ENCODE measurements at regions not wholly inside any gene's neighbourhood (a gene's known extent, or its start where the extent isn't known, plus 50 kb on each side); places are given as distances from the start of the nearest gene placed in this dataset.

GRCh38 chrX:34509394-34509793 is 147.7 kb downstream of the TMEM47 start:
- no peaks in the 10 kb centered on the region for H4K20me1 ChIP-seq (ENCODE audit: insufficient read depth, low read length)
- DNase-seq (ENCODE audit: low spot score) = no peak
- intact Hi-C loops (cut with micrococcal nuclease; ENCODE audit: unreplicated experiment) = no loop called here
- no peak overlapping the region for H3K4me2 ChIP-seq (ENCODE audit: low read length)
- no peaks in the 10 kb centered on the region for H3K9me2 ChIP-seq (ENCODE audit: insufficient read depth, low read length)
- no peaks in the 10 kb centered on the region for H3K9me3 ChIP-seq (ENCODE audit: low read length)
- no TSS peak for BruUV-seq (replicated peaks)
- no peak overlapping the region for H2AFZ ChIP-seq (ENCODE audit: low read length)
- TF ChIP-seq CTCF (conservative IDR thresholded peaks at IDR 0.05; ENCODE audit: low read length) = no peak
- TF ChIP-seq EZH2phosphoT487 (IDR thresholded peaks at IDR 0.05; ENCODE audit: borderline replicate concordance, low read depth, low read length) = no peak
- ChIA-PET POLR2A (no interaction called here), CTCF (ENCODE audit: unreplicated experiment) (no interaction called here)
- H3K79me2 ChIP-seq (ENCODE audit: insufficient read depth, low read depth, low read length) = no peaks in the 10 kb centered on the region
- no peaks in the 10 kb centered on the region for H3K4me1 ChIP-seq (ENCODE audit: insufficient read depth, low read length, poor library complexity, severe bottlenecking)
- H3K4me3 ChIP-seq (ENCODE audit: low read depth, low read length, poor library complexity, severe bottlenecking) = no peak overlapping the region
- H3K27ac ChIP-seq (ENCODE audit: low read depth, low read length, poor library complexity, severe bottlenecking) = no peak overlapping the region
- H3K36me3 ChIP-seq (ENCODE audit: insufficient read depth, low read length) = no peaks in the 10 kb centered on the region

GRCh38 chrX:34503119-34503518 is 154.0 kb downstream of the TMEM47 start:
- no peak for TF ChIP-seq CTCF (conservative IDR thresholded peaks at IDR 0.05; ENCODE audit: low read length)
- no peak for TF ChIP-seq EZH2phosphoT487 (IDR thresholded peaks at IDR 0.05; ENCODE audit: borderline replicate concordance, low read depth, low read length)
- POLR2A ChIA-PET = no interaction called here
- Histone ChIP-seq H3K27ac (ENCODE audit: low read depth, low read length, poor library complexity, severe bottlenecking) (no peak overlapping the region), H3K36me3 (ENCODE audit: insufficient read depth, low read length) (no peaks in the 10 kb centered on the region), H4K20me1 (ENCODE audit: insufficient read depth, low read length) (no peaks in the 10 kb centered on the region), H3K4me3 (ENCODE audit: low read depth, low read length, poor library complexity, severe bottlenecking) (no peak overlapping the region), H3K79me2 (ENCODE audit: insufficient read depth, low read depth, low read length) (no peaks in the 10 kb centered on the region), H3K9me2 (ENCODE audit: insufficient read depth, low read length) (no peaks in the 10 kb centered on the region), H3K9me3 (ENCODE audit: low read length) (no peaks in the 10 kb centered on the region), H3K4me1 (ENCODE audit: insufficient read depth, low read length, poor library complexity, severe bottlenecking) (no peaks in the 10 kb centered on the region), H2AFZ (ENCODE audit: low read length) (no peak overlapping the region), H3K4me2 (ENCODE audit: low read length) (no peak overlapping the region)
- no peak for DNase-seq (ENCODE audit: low spot score)
- no TSS peak for BruUV-seq (replicated peaks)
- CTCF ChIA-PET (ENCODE audit: unreplicated experiment) = no interaction called here
- intact Hi-C loops (cut with micrococcal nuclease; ENCODE audit: unreplicated experiment) = no loop called here

GRCh38 chrX:34493086-34493485 is 164.0 kb downstream of the TMEM47 start:
- H3K79me2 ChIP-seq (ENCODE audit: insufficient read depth, low read depth, low read length) = no peaks in the 10 kb centered on the region
- no peak overlapping the region for H2AFZ ChIP-seq (ENCODE audit: low read length)
- ChIA-PET CTCF (ENCODE audit: unreplicated experiment) (no interaction called here), POLR2A (no interaction called here)
- H3K9me3 ChIP-seq (ENCODE audit: low read length) = no peaks in the 10 kb centered on the region
- no peak overlapping the region for H3K27ac ChIP-seq (ENCODE audit: low read depth, low read length, poor library complexity, severe bottlenecking)
- TF ChIP-seq CTCF (conservative IDR thresholded peaks at IDR 0.05; ENCODE audit: low read length) (no peak), EZH2phosphoT487 (IDR thresholded peaks at IDR 0.05; ENCODE audit: borderline replicate concordance, low read depth, low read length) (no peak)
- DNase-seq (ENCODE audit: low spot score) = no peak
- BruUV-seq (replicated peaks) = no TSS peak
- H3K9me2 ChIP-seq (ENCODE audit: insufficient read depth, low read length) = no peaks in the 10 kb centered on the region
- intact Hi-C loops (cut with micrococcal nuclease; ENCODE audit: unreplicated experiment) = no loop called here
- H3K4me1 ChIP-seq (ENCODE audit: insufficient read depth, low read length, poor library complexity, severe bottlenecking) = no peaks in the 10 kb centered on the region
- H3K4me2 ChIP-seq (ENCODE audit: low read length) = no peak overlapping the region
- no peaks in the 10 kb centered on the region for H3K36me3 ChIP-seq (ENCODE audit: insufficient read depth, low read length)
- H4K20me1 ChIP-seq (ENCODE audit: insufficient read depth, low read length) = no peaks in the 10 kb centered on the region
- H3K4me3 ChIP-seq (ENCODE audit: low read depth, low read length, poor library complexity, severe bottlenecking) = no peak overlapping the region

All from OCI-LY7 (cell line).